Esophagus muscularis mucosa (tissue), 4 donors: ENCODE measurements at regions not wholly inside any gene's neighbourhood (a gene's known extent, or its start where the extent isn't known, plus 50 kb on each side); places are given as distances from the start of the nearest gene placed in this dataset.
A peak's percentile ranks its signal among the peaks of the same experiment; 100 is the strongest.

ENCODE experiments used
- DNase-seq: peaks from one replicate; pipeline ENCODE4 v3.0.0-alpha.2; 2017; ENCODE audit errors: extremely low spot score
- H3K27ac ChIP-seq, 4 donors: fragments of 200-600 bp; sonication (generic); replicated peaks in 1 of 4; 1 replicate in 3 of 4; 2 replicates in 1 of 4; pipeline ENCODE4 v1.5.1; 2016 to 2019; ENCODE audit warnings: mild to moderate bottlenecking in 1 of 4
- H3K27me3 ChIP-seq, 4 donors: fragments of 200-600 bp; sonication (generic); one replicate each; pipeline versions ENCODE4 v1.5.1 to v1.6.0; 2016 to 2019
- H3K36me3 ChIP-seq, 4 donors: fragments of 200-600 bp; sonication (generic); one replicate each; pipeline ENCODE4 v1.5.1; 2016 to 2019
- H3K4me1 ChIP-seq, 4 donors: fragments of 200-600 bp; sonication (generic); one replicate each; pipeline ENCODE4 v1.5.1; 2016 to 2019
- H3K4me3 ChIP-seq, 4 donors: fragments of 200-600 bp; sonication (generic); 1 replicate in 2 of 4; 2 replicates in 2 of 4; pipeline ENCODE4 v1.5.1; 2016 to 2019; ENCODE audit warnings: mild to moderate bottlenecking in 4 of 4, moderate library complexity in 1 of 4
- H3K9me3 ChIP-seq, 4 donors: fragments of 200-600 bp; sonication (generic); 1 replicate in 3 of 4; 2 replicates in 1 of 4; pipeline ENCODE4 v1.5.1; 2016 to 2019
- EP300 ChIP-seq: sonication (generic); formaldehyde crosslinking; IDR thresholded peaks from one replicate; pipeline ENCODE4 v1.6.1; 2017; ENCODE audit warnings: antibody characterized with exemption
- POLR2A ChIP-seq: fragments of 450-650 bp; IDR thresholded peaks from one replicate; pipeline ENCODE4 v1.6.1; 2017; ENCODE audit warnings: antibody characterized with exemption, moderate library complexity, mild to moderate bottlenecking, low read depth
- POLR2AphosphoS5 ChIP-seq, 2 donors: sonication (generic); formaldehyde crosslinking; IDR thresholded peaks; one replicate each; pipeline ENCODE4 v1.6.1; 2017; ENCODE audit warnings: antibody characterized with exemption in 2 of 2
- whole genome bisulfite sequencing: methylation state at CpG from one replicate; pipeline ENCODE4 v1.1.5; 2018; 5-methylcytosine and 5-hydroxymethylcytosine counted together
- intact Hi-C: fragments of 100-400 bp; cut with DNase I; formaldehyde crosslinking; loops from one replicate; pipeline ENCODE4 v1.15.1; 2023
- TF ChIP-seq, protein P1 (sequence below), 3 experiments: fragments of 200-600 bp in 2 of 3; fragments of 450-650 bp in 1 of 3; sonication (generic) in 2 of 3; IDR thresholded peaks; one replicate each; pipeline ENCODE4 v1.5.1; 2017 to 2019; ENCODE audit warnings: antibody characterized with exemption in 3 of 3, mild to moderate bottlenecking in 2 of 3, moderate library complexity in 1 of 3

- Histone ChIP-seq H3K36me3 (no peaks in the 10 kb centered on the region), H3K27ac (peak overlapping the region in 2 of 4 donors; percentile 59 to 69), H3K4me1 (peaks cover 0 to 40% (median 29%) of the 10 kb centered on the region in 4 donors), H3K4me3 (no peak overlapping the region), H3K27me3 (no peaks in the 10 kb centered on the region), H3K9me3 (no peaks in the 10 kb centered on the region)
- TF ChIP-seq POLR2AphosphoS5 (IDR thresholded peaks at IDR 0.05) = no peak
- no peak for TF ChIP-seq EP300
- TF ChIP-seq, protein P1, sequence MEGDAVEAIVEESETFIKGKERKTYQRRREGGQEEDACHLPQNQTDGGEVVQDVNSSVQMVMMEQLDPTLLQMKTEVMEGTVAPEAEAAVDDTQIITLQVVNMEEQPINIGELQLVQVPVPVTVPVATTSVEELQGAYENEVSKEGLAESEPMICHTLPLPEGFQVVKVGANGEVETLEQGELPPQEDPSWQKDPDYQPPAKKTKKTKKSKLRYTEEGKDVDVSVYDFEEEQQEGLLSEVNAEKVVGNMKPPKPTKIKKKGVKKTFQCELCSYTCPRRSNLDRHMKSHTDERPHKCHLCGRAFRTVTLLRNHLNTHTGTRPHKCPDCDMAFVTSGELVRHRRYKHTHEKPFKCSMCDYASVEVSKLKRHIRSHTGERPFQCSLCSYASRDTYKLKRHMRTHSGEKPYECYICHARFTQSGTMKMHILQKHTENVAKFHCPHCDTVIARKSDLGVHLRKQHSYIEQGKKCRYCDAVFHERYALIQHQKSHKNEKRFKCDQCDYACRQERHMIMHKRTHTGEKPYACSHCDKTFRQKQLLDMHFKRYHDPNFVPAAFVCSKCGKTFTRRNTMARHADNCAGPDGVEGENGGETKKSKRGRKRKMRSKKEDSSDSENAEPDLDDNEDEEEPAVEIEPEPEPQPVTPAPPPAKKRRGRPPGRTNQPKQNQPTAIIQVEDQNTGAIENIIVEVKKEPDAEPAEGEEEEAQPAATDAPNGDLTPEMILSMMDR (IDR thresholded peaks at IDR 0.05) = no peak
- TF ChIP-seq POLR2A = no peak
- DNase-seq = no peak
- WGBS = 20% methylated on average over 2 of the region's 2 CpGs
- intact Hi-C loops = no loop called here
These were observed 92.6 kb upstream of the PLSCR4 start for GRCh38 chr3:146343551-146343950.

DNA sequence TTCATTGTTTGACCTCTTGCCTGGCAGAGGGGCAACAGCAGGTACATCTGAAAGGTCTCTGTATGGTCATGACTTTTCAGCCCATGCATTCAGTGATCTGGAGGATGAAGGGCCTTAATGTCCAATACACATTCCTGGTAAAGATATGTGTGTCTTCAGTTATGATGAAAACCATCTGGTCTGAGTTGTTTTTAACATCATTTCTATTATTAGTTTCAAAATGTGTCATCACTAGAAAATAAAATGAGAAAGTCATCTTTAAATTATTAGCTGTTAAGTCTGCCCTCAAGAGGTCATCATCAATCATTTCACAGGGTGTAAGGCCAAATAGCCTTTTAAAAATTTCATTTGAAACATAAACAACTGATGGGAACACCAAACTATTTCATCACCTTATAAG, 92.1 kb upstream of the PLSCR4 start:
- no peaks in the 10 kb centered on the region for H3K27me3 ChIP-seq
- no peaks in the 10 kb centered on the region for H3K36me3 ChIP-seq
- no peak overlapping the region for H3K4me3 ChIP-seq
- DNase-seq = no peak
- H3K4me1 ChIP-seq = peaks cover 0 to 45% (median 34%) of the 10 kb centered on the region in 4 donors
- TF ChIP-seq POLR2A = no peak
- TF ChIP-seq EP300 = no peak
- peak in 1 of 2 donors; percentile 67 for TF ChIP-seq POLR2AphosphoS5 (IDR thresholded peaks at IDR 0.05)
- TF ChIP-seq, protein P1 (IDR thresholded peaks at IDR 0.05) = no peak
- intact Hi-C loops = no loop called here
- no peaks in the 10 kb centered on the region for H3K9me3 ChIP-seq
- peak overlapping the region; percentile 21 to 69 (median 46) for H3K27ac ChIP-seq

- peak overlapping the region; percentile 6 to 30 (median 18) for H3K4me3 ChIP-seq
- no peaks in the 10 kb centered on the region for H3K27me3 ChIP-seq
- TF ChIP-seq POLR2AphosphoS5 (IDR thresholded peaks at IDR 0.05) (peak in 1 of 2 donors; percentile 14), EP300 (no peak), POLR2A (no peak)
- no peak for DNase-seq
- H3K27ac ChIP-seq = peak overlapping the region in 3 of 4 donors; percentile 34 to 65 (median 35)
- H3K36me3 ChIP-seq = no peaks in the 10 kb centered on the region
- H3K4me1 ChIP-seq = peaks cover 5 to 48% (median 34%) of the 10 kb centered on the region in 4 donors
- no peaks in the 10 kb centered on the region for H3K9me3 ChIP-seq
- 57% methylated on average over 7 of the region's 7 CpGs for WGBS
- intact Hi-C loops = loop anchor here (5.0 kb wide), 1 partner anchor 243 kb away; no protein-coding TSS in a partner anchor
These were observed 88.4 kb upstream of the PLSCR4 start for GRCh38 chr3:146339349-146339748.

DNA sequence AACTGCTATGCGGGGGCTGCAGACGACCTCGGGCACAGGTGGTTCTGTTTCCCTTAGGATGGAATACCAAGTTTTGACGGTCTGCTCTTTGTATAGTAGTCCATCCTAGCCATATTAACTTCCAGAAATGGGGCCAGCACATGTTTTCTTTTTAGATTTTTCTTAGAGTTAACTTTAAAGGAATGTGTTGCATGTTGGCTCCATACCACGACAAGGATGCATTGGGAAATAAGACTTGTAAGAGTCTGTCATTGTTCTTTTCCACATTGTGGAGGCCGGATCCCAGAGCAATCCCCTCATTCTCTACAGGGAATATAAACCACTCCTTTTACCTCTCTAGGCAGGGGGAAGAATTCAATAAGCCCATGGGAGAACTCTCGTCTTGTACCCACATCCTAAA, 87.1 kb upstream of the PLSCR4 start:
- Histone ChIP-seq H3K27me3 (no peaks in the 10 kb centered on the region), H3K36me3 (no peaks in the 10 kb centered on the region), H3K4me3 (no peak overlapping the region), H3K27ac (no peak overlapping the region), H3K4me1 (peaks cover 5 to 34% (median 23%) of the 10 kb centered on the region in 4 donors), H3K9me3 (no peaks in the 10 kb centered on the region)
- 75% methylated on average over 7 of the region's 7 CpGs for WGBS
- intact Hi-C loops = loop anchor here (5.0 kb wide), 1 partner anchor 244 kb away; no protein-coding TSS in a partner anchor
- no peak for DNase-seq
- TF ChIP-seq POLR2A = no peak
- no peak for TF ChIP-seq POLR2AphosphoS5 (IDR thresholded peaks at IDR 0.05)
- TF ChIP-seq, protein P1 (IDR thresholded peaks at IDR 0.05) = no peak
- TF ChIP-seq EP300 = no peak

GRCh38 chr3:146335386-146335785, 84.5 kb upstream of the PLSCR4 start:
- H3K27me3 ChIP-seq = no peaks in the 10 kb centered on the region
- no peak overlapping the region for H3K27ac ChIP-seq
- H3K4me1 ChIP-seq = peaks cover 5 to 21% (median 14%) of the 10 kb centered on the region in 4 donors
- H3K36me3 ChIP-seq = no peaks in the 10 kb centered on the region
- no peaks in the 10 kb centered on the region for H3K9me3 ChIP-seq
- no peak for DNase-seq
- no peak for TF ChIP-seq POLR2A
- no peak for TF ChIP-seq POLR2AphosphoS5 (IDR thresholded peaks at IDR 0.05)
- TF ChIP-seq, protein P1 (IDR thresholded peaks at IDR 0.05) = no peak
- TF ChIP-seq EP300 = no peak
- H3K4me3 ChIP-seq = no peak overlapping the region
- intact Hi-C loops = loop anchor here (5.0 kb wide), 1 partner anchor 247 kb away; no protein-coding TSS in a partner anchor
- WGBS = 84% methylated on average over 3 of the region's 3 CpGs
